Thoracic aorta (tissue), 2 donors: ENCODE measurements at regions not wholly inside any gene's neighbourhood (a gene's known extent, or its start where the extent isn't known, plus 50 kb on each side); places are given as distances from the start of the nearest gene placed in this dataset.

Experiments used
- ATAC-seq: fragments of 150-250 bp; one replicate; pipeline ENCODE4 v1.8.0; 2017; ENCODE audit warnings: low read depth; ENCODE audit not compliant: insufficient number of reproducible peaks, low FRiP score
- DNase-seq: peaks from one replicate; pipeline ENCODE4 v3.0.0-alpha.2; 2020; ENCODE audit warnings: low spot score
- H3K27ac ChIP-seq, 2 donors: fragments of 200-600 bp; sonication (generic); 1 replicate in 1 of 2; 2 replicates in 1 of 2; pipeline ENCODE4 v1.5.1; 2016; ENCODE audit warnings: mild to moderate bottlenecking in 2 of 2, moderate library complexity in 2 of 2
- H3K27me3 ChIP-seq: fragments of 200-600 bp; sonication (generic); replicated peaks from 2 replicates; pipeline ENCODE4 v1.6.0; 2016; ENCODE audit warnings: mild to moderate bottlenecking; ENCODE audit not compliant: insufficient read depth
- H3K36me3 ChIP-seq: fragments of 200-600 bp; sonication (generic); one replicate; pipeline ENCODE4 v1.5.1; 2016
- H3K4me1 ChIP-seq, 2 donors: fragments of 200-600 bp; sonication (generic); 1 replicate in 1 of 2; 2 replicates in 1 of 2; pipeline versions ENCODE4 v1.5.1 to v1.6.0; 2016; ENCODE audit warnings: low read depth in 2 of 2, mild to moderate bottlenecking in 1 of 2; ENCODE audit not compliant: control insufficient read depth in 1 of 2
- H3K4me3 ChIP-seq: fragments of 200-600 bp; sonication (generic); 2 replicates; pipeline ENCODE4 v1.5.1; 2016; ENCODE audit warnings: mild to moderate bottlenecking
- H3K9me3 ChIP-seq: fragments of 200-600 bp; sonication (generic); 2 replicates; pipeline ENCODE4 v1.5.1; 2016
- TF ChIP-seq, protein P1 (sequence below): fragments of 200-600 bp; sonication (generic); IDR thresholded peaks from one replicate; pipeline ENCODE4 v1.5.1; 2019; ENCODE audit warnings: antibody characterized with exemption

DNA sequence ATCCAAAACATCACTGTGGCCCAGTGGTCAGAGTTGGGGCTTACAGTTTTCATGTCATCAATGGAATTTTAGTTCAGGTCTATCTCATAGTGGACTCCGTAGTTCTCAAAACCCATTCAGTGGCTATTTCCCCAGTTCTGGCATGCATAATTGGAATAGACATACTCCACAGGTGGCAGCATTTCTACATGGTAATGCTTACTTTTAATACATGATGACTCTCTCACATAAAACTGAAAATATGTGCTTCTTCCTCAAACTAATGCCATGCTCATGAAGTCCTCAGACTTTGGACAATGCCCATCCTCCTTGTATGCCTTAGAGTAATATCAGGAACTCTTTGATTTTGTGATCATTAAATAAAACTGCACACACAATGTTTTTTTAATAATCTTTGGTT is 857.4 kb upstream of the GOT2 start:
- H3K9me3 ChIP-seq = no peaks in the 10 kb centered on the region
- H3K36me3 ChIP-seq = no peaks in the 10 kb centered on the region
- H3K27ac ChIP-seq = no peak overlapping the region
- ATAC-seq = no peak
- H3K4me3 ChIP-seq = no peak overlapping the region
- DNase-seq = no peak
- TF ChIP-seq, protein P1, sequence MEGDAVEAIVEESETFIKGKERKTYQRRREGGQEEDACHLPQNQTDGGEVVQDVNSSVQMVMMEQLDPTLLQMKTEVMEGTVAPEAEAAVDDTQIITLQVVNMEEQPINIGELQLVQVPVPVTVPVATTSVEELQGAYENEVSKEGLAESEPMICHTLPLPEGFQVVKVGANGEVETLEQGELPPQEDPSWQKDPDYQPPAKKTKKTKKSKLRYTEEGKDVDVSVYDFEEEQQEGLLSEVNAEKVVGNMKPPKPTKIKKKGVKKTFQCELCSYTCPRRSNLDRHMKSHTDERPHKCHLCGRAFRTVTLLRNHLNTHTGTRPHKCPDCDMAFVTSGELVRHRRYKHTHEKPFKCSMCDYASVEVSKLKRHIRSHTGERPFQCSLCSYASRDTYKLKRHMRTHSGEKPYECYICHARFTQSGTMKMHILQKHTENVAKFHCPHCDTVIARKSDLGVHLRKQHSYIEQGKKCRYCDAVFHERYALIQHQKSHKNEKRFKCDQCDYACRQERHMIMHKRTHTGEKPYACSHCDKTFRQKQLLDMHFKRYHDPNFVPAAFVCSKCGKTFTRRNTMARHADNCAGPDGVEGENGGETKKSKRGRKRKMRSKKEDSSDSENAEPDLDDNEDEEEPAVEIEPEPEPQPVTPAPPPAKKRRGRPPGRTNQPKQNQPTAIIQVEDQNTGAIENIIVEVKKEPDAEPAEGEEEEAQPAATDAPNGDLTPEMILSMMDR = no peak
- H3K4me1 ChIP-seq = no peaks in the 10 kb centered on the region
- H3K27me3 ChIP-seq = no peaks in the 10 kb centered on the region

DNA sequence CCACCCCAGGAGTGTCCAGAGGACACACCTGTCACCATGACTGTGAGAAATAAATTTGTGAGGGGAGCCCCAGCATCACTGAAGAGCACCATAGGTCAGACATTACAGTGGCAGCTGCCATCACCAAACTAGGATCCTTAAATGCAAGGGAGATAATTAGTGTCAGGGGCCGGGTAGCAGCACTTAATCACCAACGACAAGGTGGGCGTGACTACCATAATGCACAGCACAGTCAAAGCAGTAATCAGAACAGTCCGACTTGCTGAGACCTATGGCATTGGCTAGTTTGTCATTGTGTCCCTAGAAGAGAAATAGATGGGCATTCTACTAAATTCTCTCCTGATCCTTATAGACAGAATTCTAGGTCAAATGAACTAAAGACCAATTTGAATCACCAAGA is 856.7 kb upstream of the GOT2 start:
- TF ChIP-seq, protein P1 = no peak
- Histone ChIP-seq H3K9me3 (no peaks in the 10 kb centered on the region), H3K4me3 (no peak overlapping the region), H3K27me3 (no peaks in the 10 kb centered on the region), H3K36me3 (no peaks in the 10 kb centered on the region), H3K4me1 (no peaks in the 10 kb centered on the region), H3K27ac (no peak overlapping the region)
- ATAC-seq (no peak), DNase-seq (no peak)

DNA sequence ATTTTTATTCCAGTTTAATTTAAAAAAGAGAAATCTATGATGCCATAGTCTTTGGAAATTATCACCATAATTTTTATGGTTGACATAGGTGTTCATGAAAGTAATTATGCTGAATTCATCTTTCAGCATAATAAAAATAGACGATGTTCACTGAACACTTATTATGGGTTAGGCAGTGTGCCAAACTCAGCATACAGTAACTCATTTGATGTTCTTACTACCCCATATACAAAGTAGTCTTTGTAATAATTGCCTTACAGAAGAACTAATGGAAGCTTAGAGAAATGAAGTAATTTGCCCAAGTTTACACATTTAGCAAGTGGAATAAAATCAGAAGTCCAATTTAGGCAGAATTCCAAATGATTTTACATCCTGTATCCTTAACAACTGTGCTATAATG is 852.2 kb upstream of the GOT2 start:
- Histone ChIP-seq H3K36me3 (no peaks in the 10 kb centered on the region), H3K4me1 (no peaks in the 10 kb centered on the region), H3K27ac (no peak overlapping the region), H3K9me3 (no peaks in the 10 kb centered on the region), H3K27me3 (no peaks in the 10 kb centered on the region), H3K4me3 (no peak overlapping the region)
- DNase-seq = no peak
- TF ChIP-seq, protein P1 = no peak
- ATAC-seq = no peak

DNA sequence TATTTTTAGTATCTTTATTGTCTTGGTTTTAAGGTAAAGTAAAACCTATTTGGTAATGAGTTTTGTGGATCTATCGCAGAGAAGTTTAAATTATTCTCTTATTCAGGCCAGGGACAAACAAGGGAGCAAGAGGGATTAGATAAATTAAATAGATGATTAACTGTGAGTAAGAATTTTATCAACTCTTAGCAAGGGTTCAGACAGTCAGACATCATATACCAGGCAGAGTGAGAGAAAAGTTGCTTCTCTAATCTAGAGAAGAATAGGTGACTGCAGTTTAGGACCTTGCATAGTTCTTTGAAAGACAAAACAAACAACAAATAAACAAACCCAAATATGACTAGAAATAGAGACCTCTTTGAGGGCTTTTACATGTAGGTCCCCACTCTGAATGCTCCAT is 840.2 kb upstream of the GOT2 start:
- no peak overlapping the region for H3K4me3 ChIP-seq
- no peaks in the 10 kb centered on the region for H3K4me1 ChIP-seq
- no peak for DNase-seq
- no peaks in the 10 kb centered on the region for H3K9me3 ChIP-seq
- H3K27me3 ChIP-seq = no peaks in the 10 kb centered on the region
- no peaks in the 10 kb centered on the region for H3K36me3 ChIP-seq
- ATAC-seq = no peak
- TF ChIP-seq, protein P1 = no peak
- no peak overlapping the region for H3K27ac ChIP-seq

DNA sequence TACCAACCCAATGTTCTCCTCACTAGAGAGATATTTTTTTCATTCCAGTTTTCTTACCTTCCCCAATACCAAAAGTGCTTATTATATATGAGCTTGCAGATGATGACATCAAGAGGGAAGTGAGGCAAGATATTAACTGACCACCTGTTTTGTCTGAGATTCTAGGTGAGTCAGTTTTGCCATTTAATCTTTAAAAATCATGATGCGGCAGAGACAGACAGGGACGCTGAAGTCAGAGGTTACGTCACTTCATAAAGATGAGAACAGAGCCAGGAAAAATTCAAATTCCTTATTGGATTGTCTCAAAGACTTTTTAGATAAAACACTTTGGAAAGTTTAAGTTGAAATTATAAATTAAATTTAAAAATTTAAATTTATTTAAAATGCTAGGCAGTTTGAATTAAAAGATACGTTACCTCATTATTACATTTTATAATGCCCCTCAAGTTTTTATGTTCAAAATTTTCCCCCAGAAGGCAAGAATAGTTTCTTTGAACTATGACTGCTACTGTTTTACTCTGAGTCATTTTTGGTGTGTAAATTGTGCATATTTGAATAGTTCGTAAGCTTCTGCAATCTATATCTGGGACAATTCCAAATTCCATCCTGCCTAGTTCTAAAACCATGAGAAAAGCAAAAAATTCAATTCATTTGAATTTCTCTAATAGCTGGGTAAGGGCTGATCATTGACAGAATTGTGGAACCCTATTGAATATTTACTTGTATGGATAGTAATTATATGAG is 839.6 kb upstream of the GOT2 start:
- ATAC-seq = no peak
- TF ChIP-seq, protein P1 = no peak
- H3K36me3 ChIP-seq = no peaks in the 10 kb centered on the region

More for the DNA sequence above, 839.6 kb upstream of the GOT2 start:
- Histone ChIP-seq H3K4me3 (no peak overlapping the region), H3K27me3 (no peaks in the 10 kb centered on the region), H3K4me1 (no peaks in the 10 kb centered on the region), H3K9me3 (no peaks in the 10 kb centered on the region), H3K27ac (no peak overlapping the region)
- no peak for DNase-seq
